Psoas muscle (tissue), 7 donors: ENCODE measurements at regions not wholly inside any gene's neighbourhood (a gene's known extent, or its start where the extent isn't known, plus 50 kb on each side); places are given as distances from the start of the nearest gene placed in this dataset.

ENCODE experiments used
- ATAC-seq, 4 donors: fragments of 200-7000 bp; cut with Tn5 transposase; one replicate each; pipeline ENCODE4 v1.9.1; 2020; ENCODE audit warnings: moderate library complexity in 3 of 4, mild to moderate bottlenecking in 2 of 4
- DNase-seq, 2 donors: peaks; one replicate each; pipeline ENCODE4 v3.0.0-alpha.2; 2020
- H3K27ac ChIP-seq: fragments of 200-600 bp; one replicate; pipeline ENCODE4 v1.8.0; 2022
- H3K27me3 ChIP-seq, 3 donors: fragments of 200-600 bp in 1 of 3; one replicate each; pipeline versions ENCODE4 v1.6.1 to v1.8.0; 2013 to 2022; ENCODE audit warnings: low read length in 2 of 3, mild to moderate bottlenecking in 2 of 3, moderate library complexity in 1 of 3; ENCODE audit not compliant: insufficient read depth in 3 of 3
- H3K36me3 ChIP-seq, 2 donors: fragments of 200-600 bp in 1 of 2; one replicate each; pipeline versions ENCODE4 v1.6.1 to v1.8.0; 2013 to 2022; ENCODE audit warnings: low read depth in 1 of 2, mild to moderate bottlenecking in 1 of 2, moderate library complexity in 1 of 2; ENCODE audit not compliant: insufficient read depth in 1 of 2
- H3K4me1 ChIP-seq: fragments of 200-600 bp; one replicate; pipeline ENCODE4 v1.8.0; 2022
- H3K4me3 ChIP-seq: fragments of 200-600 bp; one replicate; pipeline ENCODE4 v1.8.0; 2022; ENCODE audit warnings: mild to moderate bottlenecking
- H3K9me3 ChIP-seq: fragments of 200-600 bp; one replicate; pipeline ENCODE4 v1.8.0; 2022
- WGBS, 3 donors: extraction: QIAGEN DNeasy Blood & Tissue Kit; methylation state at CpG; one replicate each; pipeline versions ENCODE4 v1.1.6 to v1.1.7; 2013; 5-methylcytosine and 5-hydroxymethylcytosine counted together
- intact Hi-C, 2 donors: fragments of 100-400 bp; cut with DNase I; formaldehyde crosslinking; loops; one replicate each; pipeline versions ENCODE4 v1.11.0 to v1.14.2; 2022
- TF ChIP-seq, protein P1 (sequence below): fragments of 200-600 bp; IDR thresholded peaks from one replicate; pipeline ENCODE4 v1.8.0; 2022; ENCODE audit warnings: antibody characterized with exemption
- donor health status: healthy with polysubstance abuse.
- donor health status: DM: no; HTN: no; CAD: no; lungs with moderate emphysema.
- donor health status: Bipolar disorder and iron deficiency.
- donor health status: healthy.
- donor health status: DM: yes; HTN: yes; CAD: no.
- donor health status: DM: no; HTN: no; CAD: no.
- donor health status: DM: yes; HTN: yes; CAD: no.

DNA sequence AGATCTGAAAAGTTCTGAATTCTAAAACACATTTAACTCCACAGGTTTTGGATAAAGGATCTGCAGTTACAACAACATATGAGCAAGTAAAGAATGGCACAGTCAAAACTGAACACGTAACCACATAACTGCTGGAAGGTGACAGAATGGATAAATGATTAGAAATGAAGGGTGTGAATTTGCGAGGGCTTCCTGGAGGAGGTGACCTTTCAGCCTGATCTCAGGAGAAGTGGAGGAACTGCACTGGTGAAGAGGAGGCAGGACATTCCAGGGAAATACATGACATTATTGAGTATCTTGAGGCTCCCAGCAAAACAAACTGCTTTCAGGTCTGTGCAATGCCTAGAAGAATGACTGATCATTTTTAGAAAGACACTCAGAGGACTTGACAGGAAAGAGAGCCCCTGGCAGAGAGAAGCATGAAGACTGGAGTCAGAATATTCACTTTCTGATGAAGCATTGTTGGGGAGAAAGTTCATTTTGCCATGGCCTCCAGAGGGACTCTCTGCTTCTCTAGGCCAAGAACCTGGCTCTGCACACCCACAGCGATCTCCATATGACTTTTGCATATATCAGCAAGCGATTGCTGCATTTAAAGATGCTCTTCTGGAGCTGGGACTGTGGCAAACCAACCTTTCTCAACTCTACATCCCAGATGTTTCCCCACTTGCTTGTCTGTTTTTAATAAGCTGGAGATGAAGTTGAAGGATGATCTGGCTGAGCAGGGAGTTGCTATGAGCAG is 122.7 kb upstream of the FAM78B start:
- Histone ChIP-seq H3K4me1 (no peaks in the 10 kb centered on the region), H3K27ac (no peak overlapping the region), H3K27me3 (no peaks in the 10 kb centered on the region), H3K4me3 (no peak overlapping the region), H3K36me3 (no peaks in the 10 kb centered on the region), H3K9me3 (no peaks in the 10 kb centered on the region)
- TF ChIP-seq, protein P1, sequence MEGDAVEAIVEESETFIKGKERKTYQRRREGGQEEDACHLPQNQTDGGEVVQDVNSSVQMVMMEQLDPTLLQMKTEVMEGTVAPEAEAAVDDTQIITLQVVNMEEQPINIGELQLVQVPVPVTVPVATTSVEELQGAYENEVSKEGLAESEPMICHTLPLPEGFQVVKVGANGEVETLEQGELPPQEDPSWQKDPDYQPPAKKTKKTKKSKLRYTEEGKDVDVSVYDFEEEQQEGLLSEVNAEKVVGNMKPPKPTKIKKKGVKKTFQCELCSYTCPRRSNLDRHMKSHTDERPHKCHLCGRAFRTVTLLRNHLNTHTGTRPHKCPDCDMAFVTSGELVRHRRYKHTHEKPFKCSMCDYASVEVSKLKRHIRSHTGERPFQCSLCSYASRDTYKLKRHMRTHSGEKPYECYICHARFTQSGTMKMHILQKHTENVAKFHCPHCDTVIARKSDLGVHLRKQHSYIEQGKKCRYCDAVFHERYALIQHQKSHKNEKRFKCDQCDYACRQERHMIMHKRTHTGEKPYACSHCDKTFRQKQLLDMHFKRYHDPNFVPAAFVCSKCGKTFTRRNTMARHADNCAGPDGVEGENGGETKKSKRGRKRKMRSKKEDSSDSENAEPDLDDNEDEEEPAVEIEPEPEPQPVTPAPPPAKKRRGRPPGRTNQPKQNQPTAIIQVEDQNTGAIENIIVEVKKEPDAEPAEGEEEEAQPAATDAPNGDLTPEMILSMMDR = no peak
- no peak for ATAC-seq
- WGBS, 3 donors = 87 to 91% (median 90%) methylated on average over 4 of the region's 4 CpGs
- intact Hi-C loops = no loop called here
- no peak for DNase-seq

DNA sequence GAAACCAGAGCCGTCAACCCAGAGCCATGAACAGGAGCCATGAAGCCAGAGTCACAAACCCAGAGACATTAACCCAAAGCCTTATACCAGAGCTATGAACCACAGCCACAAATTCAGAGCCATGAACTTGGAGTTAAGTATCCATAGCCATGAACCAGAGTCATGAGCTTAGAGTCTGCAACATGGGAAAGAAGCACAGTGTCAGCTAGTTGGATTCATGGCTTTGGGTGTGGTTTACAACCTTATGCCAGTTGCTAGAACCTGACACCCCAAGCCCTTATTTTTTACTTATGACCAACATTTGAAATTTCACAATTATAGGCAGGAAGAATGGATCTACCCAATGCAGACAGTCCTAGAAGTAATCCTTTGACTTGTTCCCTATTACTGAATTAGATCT is 128.9 kb upstream of the FAM78B start:
- WGBS, 3 donors = 68 to 79% (median 69%) methylated on average over 1 of the region's 1 CpG
- H3K27ac ChIP-seq = no peak overlapping the region
- intact Hi-C loops = no loop called here

DNA sequence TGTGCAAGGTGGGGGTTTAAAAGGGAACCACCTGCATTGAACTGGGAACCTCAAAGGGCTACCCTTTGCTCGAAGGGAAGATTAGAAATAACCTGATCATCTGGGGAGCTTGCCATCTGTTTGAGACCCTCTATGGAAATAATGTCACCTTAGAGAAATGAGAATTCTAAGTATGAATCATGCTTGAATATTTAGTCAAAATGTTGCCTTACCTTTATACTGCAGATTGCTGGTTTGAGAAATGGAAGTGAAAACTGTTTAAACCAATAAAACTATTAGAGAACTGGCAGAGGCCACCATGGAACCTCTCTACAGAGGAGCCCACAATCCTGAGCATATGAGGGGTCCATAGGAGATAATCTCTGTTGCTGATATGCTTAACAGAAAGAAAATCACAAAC is 131.2 kb upstream of the FAM78B start:
- ATAC-seq (no peak), DNase-seq (no peak)
- Histone ChIP-seq H3K9me3 (no peaks in the 10 kb centered on the region), H3K27me3 (no peaks in the 10 kb centered on the region), H3K27ac (no peak overlapping the region), H3K4me1 (no peaks in the 10 kb centered on the region), H3K36me3 (no peaks in the 10 kb centered on the region), H3K4me3 (no peak overlapping the region)
- TF ChIP-seq, protein P1 = no peak
- 63 to 83% (median 75%) methylated on average over 1 of the region's 1 CpG for WGBS, 3 donors
- intact Hi-C loops = no loop called here

More for the DNA sequence above, 128.9 kb upstream of the FAM78B start:
- no peak overlapping the region for H3K4me3 ChIP-seq
- H3K27me3 ChIP-seq = no peaks in the 10 kb centered on the region
- no peaks in the 10 kb centered on the region for H3K4me1 ChIP-seq
- no peaks in the 10 kb centered on the region for H3K9me3 ChIP-seq
- no peak for ATAC-seq
- TF ChIP-seq, protein P1 = no peak
- DNase-seq = no peak
- H3K36me3 ChIP-seq = no peaks in the 10 kb centered on the region

DNA sequence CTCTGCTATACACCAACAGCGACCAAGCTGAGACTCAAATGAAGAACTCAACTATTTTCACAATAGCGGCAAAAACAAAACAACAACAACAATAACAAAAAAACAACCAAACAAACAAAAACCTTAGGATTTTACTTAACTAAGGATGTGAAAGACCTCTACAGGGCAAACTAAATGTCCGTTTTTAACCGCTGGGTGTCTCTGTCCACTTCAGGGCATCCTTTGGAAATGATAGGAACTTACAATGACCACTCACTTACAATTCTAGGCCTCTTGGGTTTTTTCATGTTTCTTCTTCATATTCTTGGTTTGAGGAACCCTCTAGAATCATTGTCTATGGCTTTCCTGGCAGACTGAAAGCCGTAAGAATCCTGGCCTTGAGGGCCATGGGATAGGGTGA is 134.0 kb upstream of the FAM78B start:
- Histone ChIP-seq H3K4me3 (no peak overlapping the region), H3K4me1 (no peaks in the 10 kb centered on the region), H3K27ac (no peak overlapping the region), H3K9me3 (no peaks in the 10 kb centered on the region), H3K27me3 (no peaks in the 10 kb centered on the region), H3K36me3 (no peaks in the 10 kb centered on the region)
- ATAC-seq = no peak
- TF ChIP-seq, protein P1 = no peak
- 94 to 96% (median 96%) methylated on average over 5 of the region's 5 CpGs for WGBS, 3 donors
- intact Hi-C loops = no loop called here
- no peak for DNase-seq
